RWPE1 (cell line): ENCODE measurements at regions not wholly inside any gene's neighbourhood (a gene's known extent, or its start where the extent isn't known, plus 50 kb on each side); places are given as distances from the start of the nearest gene placed in this dataset.

Experiments
- CTCF ChIA-PET: fragments of 350-600 bp; sonication (Branson Sonifier 250); formaldehyde crosslinking; extraction: SDS; loops from one replicate; lab custom pipeline; 2021; lab: Yijun Ruan, JAX
- POLR2A ChIA-PET: fragments of 400-600 bp; formaldehyde crosslinking; extraction: SDS; loops from one replicate; lab custom pipeline; 2020; ENCODE audit warnings: antibody characterized with exemption; ENCODE audit not compliant: low non-redundant PET; lab: Yijun Ruan, JAX
- DNase-seq: peaks from one replicate; pipeline ENCODE4 v3.0.0; 2012; ENCODE audit warnings: low spot score
- H3K27ac ChIP-seq: fragments of 450-650 bp; 2 replicates; pipeline ENCODE4 v1.5.1; 2017
- TF ChIP-seq, protein P1 (sequence below): fragments of 450-650 bp; conservative IDR thresholded peaks from 2 replicates; pipeline ENCODE4 v1.5.1; 2017; ENCODE audit warnings: low read depth, mild to moderate bottlenecking

GRCh38 chrX:857376-857775, 226.8 kb downstream of the SHOX start:
- TF ChIP-seq, protein P1, sequence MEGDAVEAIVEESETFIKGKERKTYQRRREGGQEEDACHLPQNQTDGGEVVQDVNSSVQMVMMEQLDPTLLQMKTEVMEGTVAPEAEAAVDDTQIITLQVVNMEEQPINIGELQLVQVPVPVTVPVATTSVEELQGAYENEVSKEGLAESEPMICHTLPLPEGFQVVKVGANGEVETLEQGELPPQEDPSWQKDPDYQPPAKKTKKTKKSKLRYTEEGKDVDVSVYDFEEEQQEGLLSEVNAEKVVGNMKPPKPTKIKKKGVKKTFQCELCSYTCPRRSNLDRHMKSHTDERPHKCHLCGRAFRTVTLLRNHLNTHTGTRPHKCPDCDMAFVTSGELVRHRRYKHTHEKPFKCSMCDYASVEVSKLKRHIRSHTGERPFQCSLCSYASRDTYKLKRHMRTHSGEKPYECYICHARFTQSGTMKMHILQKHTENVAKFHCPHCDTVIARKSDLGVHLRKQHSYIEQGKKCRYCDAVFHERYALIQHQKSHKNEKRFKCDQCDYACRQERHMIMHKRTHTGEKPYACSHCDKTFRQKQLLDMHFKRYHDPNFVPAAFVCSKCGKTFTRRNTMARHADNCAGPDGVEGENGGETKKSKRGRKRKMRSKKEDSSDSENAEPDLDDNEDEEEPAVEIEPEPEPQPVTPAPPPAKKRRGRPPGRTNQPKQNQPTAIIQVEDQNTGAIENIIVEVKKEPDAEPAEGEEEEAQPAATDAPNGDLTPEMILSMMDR, result no peak
- CTCF ChIA-PET, result no interaction called here
- POLR2A ChIA-PET, result no interaction called here
- no peak for DNase-seq
- no peak overlapping the region for H3K27ac ChIP-seq

DNA sequence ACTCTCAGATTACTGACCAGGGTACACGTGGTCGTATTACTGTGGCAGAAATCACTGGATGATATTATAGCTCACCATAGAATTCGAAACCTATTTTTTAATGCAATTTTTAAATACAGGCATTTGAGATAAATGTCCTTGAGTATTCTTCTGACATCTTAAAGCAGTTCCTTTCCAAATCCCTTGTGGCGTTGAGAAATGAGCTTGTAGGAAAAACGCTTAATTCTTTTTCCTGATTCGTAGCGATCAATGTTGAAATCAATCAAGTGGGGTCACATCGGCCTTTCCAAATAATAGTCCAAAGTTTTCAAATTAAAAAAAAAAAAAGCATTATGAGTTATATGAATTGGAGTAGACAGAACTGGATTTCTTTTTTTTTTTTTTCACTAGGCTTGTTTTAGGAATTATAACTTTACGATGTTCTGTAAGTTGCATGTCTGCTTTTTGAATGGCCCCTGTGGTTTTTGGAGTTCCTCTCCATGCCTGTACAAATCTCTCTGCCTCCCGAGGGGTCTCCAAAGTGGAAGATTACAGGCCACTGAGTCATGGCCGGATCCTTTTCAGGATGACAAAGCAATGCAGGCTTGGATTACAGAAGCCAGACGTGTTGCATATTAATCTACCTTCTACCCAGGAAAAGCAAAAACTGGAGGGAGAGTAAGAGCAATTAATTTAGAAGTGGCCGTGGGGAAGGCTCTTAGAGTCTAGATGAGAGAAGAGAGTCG, 226.1 kb downstream of the SHOX start:
- no peak for DNase-seq
- TF ChIP-seq, protein P1, result no peak
- H3K27ac ChIP-seq, result no peak overlapping the region
- CTCF ChIA-PET, result no interaction called here
- POLR2A ChIA-PET, result no interaction called here

GRCh38 chrX:853304-853703, 222.7 kb downstream of the SHOX start:
- POLR2A ChIA-PET, result no interaction called here
- TF ChIP-seq, protein P1, result no peak

GRCh38 chrX:850471-850916, 219.9 kb downstream of the SHOX start:
- CTCF ChIA-PET, result no interaction called here
- POLR2A ChIA-PET, result no interaction called here
- no peak for DNase-seq
- TF ChIP-seq, protein P1, result no peak
- no peak overlapping the region for H3K27ac ChIP-seq

More at GRCh38 chrX:853304-853703, 222.7 kb downstream of the SHOX start:
- no peak for DNase-seq
- CTCF ChIA-PET, result no interaction called here
- no peak overlapping the region for H3K27ac ChIP-seq

- no peak for DNase-seq
- ChIA-PET POLR2A (no interaction called here), CTCF (no interaction called here)
- TF ChIP-seq, protein P1, result no peak
- H3K27ac ChIP-seq, result no peak overlapping the region
These were observed 217.8 kb downstream of the SHOX start for GRCh38 chrX:848386-848785.

DNA sequence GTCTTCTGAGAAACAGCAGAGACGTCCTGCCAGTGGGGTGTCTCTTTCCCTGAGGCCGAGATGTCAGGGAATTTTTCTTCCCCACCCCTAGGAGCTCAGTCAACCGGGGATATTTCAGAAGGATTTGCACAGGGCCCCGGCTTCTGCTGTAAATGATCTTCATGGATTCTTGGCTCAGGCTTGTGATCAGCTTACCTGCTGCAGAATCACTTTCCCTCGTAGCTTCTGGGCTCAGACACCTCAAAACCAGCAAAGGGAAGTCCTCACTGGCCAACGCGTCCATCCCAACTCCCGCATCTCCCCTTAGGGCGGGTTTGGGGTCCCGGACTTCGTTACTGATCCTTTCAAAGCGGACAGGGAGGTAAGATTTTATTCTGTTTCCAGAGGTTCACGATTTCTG, 212.7 kb downstream of the SHOX start:
- no peak for DNase-seq

More for the DNA sequence above, 212.7 kb downstream of the SHOX start:
- ChIA-PET POLR2A (no interaction called here), CTCF (no interaction called here)
- TF ChIP-seq, protein P1, result no peak
- no peak overlapping the region for H3K27ac ChIP-seq
